GM12874 (cell line): ENCODE measurements at regions not wholly inside any gene's neighbourhood (a gene's known extent, or its start where the extent isn't known, plus 50 kb on each side); places are given as distances from the start of the nearest gene placed in this dataset.

Experiments used
- TF ChIP-seq, protein P1 (sequence below): IDR thresholded peaks from 2 replicates; pipeline ENCODE4 v1.5.1; 2011; ENCODE audit warnings: low read depth, mild to moderate bottlenecking, control low read depth, low read length, moderate library complexity; ENCODE audit not compliant: insufficient read depth

DNA sequence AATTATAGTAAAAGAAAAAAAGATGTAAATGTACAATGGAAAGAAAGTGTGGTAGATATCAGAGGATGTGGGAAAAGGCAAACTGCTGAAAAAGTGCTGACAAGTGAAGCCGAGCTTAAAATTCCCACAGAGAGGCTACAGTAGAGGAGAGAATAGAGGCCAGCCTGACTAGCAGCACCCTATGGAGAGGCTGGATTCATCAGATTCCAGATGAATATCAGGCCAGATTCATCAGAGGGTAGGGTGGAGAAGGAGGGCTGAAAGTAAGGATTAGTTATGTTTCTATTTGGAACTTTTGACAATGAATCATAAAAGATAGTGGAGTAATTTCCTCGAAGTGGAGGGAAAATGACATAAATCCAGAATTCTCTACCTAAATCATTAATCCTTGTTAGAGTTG lies 60.4 kb upstream of the NEK7 start:
- TF ChIP-seq, protein P1, sequence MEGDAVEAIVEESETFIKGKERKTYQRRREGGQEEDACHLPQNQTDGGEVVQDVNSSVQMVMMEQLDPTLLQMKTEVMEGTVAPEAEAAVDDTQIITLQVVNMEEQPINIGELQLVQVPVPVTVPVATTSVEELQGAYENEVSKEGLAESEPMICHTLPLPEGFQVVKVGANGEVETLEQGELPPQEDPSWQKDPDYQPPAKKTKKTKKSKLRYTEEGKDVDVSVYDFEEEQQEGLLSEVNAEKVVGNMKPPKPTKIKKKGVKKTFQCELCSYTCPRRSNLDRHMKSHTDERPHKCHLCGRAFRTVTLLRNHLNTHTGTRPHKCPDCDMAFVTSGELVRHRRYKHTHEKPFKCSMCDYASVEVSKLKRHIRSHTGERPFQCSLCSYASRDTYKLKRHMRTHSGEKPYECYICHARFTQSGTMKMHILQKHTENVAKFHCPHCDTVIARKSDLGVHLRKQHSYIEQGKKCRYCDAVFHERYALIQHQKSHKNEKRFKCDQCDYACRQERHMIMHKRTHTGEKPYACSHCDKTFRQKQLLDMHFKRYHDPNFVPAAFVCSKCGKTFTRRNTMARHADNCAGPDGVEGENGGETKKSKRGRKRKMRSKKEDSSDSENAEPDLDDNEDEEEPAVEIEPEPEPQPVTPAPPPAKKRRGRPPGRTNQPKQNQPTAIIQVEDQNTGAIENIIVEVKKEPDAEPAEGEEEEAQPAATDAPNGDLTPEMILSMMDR, result no peak

DNA sequence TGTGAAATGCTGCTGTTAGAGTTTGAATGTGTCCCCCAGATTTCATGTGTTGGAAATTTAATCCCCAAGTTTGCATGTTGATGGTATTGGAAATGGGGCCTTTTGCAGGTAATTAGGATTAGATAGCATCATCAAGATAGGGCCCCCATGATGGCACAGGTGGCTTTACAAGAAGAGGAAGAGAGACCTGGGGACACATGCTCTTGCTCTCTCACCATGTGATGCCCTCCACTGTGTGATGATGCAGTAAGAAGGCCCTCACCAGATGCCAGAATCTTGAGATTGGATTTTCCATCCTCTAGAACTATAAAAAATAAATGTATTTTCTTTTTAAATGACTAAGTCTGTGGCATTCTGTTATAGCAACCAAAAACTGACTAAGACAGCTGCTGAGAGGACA lies 57.0 kb upstream of the NEK7 start:
- TF ChIP-seq, protein P1, result no peak

DNA sequence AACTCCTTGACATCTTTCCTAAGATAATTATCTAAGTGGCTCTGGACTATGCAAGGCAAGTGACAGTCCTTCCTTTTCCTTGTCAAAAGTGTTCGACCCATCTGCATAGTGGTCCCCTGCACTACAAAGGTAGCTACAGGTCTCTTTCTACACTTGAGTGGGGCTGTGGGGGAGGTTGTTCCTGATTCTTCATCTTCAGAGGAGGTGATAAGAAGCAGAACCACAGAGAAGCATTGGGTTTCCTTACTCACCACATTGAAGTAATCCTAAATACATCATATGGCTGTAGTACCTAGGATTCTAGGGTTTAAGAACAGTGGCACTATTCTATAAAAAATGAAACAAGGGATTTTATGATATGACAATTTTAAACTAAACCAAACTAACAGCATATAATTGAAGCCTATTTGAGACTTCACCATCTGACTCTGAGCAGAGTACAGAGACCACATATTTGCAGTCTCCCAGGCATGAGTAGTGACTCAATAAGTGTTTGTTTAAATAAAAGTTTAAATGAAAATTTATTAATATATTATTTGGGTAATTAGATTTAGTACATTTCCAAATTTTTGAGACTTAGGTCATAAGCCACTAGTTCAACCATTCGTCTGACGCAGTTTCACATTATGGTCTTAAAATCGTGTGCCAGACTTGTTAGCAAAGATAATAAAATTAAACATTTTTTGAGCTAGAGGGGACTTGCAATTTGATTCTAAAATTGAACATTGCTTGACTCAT lies 54.9 kb upstream of the NEK7 start:
- TF ChIP-seq, protein P1, result no peak

DNA sequence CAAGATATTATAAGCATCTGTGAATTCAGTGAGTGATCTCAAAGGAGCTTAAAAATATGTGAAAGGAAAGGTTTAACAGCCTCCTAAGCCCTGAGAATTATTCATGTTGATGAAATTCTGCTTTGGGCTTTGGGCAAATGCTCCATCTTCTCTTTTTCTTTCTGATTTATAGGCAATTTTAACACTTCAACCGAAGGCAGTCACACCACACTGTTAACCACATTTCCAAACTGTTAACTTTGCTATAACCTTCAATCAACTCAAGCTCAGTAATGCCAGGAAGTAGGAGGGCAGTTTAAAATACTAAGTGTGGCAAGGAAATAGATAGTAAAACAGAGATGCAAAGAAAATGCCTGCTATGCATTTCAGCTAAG lies 54.4 kb upstream of the NEK7 start:
- TF ChIP-seq, protein P1, result no peak

DNA sequence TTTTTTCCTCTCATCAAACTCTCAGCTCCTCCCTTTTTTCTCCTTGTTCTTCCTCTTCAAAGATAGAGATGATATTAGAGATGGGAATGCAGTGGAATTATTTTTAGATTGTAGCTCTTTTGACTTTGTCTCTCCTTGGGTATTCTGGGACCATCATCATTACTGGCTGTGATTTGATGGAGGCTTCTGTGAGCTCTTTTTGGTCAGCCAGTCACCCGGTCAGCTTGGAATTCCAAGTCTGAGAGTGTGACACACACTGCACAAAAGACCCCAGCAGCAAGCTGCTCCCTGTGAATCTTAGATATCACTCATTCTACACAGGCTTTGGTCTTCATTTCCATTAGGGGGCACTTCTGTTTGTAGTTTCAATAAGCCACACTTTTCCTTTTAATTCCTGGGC lies 51.6 kb upstream of the NEK7 start:
- TF ChIP-seq, protein P1, result no peak

DNA sequence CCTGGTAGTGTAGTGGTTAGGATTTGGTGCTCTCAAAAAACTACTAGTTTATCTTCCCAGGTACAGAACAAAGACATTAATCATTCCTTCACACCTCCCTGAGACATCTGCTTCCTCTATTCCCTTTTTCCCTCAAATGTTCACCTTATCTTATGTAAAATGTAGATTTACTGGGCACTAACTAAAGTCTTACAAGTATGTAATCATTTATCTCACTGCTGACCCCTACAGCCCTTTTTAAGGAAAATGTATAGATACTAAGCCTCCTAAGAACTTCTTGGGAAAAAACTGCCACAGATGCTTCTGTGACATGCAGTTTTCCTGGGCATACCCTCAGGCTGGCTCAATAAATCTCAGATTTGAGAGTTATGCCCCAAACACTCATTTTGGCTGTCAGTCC lies 50.8 kb upstream of the NEK7 start:
- TF ChIP-seq, protein P1, result no peak
